ENCODE measurements at regions not wholly inside any gene's neighbourhood (a gene's known extent, or its start where the extent isn't known, plus 50 kb on each side); places are given as distances from the start of the nearest gene placed in this dataset.

DNA sequence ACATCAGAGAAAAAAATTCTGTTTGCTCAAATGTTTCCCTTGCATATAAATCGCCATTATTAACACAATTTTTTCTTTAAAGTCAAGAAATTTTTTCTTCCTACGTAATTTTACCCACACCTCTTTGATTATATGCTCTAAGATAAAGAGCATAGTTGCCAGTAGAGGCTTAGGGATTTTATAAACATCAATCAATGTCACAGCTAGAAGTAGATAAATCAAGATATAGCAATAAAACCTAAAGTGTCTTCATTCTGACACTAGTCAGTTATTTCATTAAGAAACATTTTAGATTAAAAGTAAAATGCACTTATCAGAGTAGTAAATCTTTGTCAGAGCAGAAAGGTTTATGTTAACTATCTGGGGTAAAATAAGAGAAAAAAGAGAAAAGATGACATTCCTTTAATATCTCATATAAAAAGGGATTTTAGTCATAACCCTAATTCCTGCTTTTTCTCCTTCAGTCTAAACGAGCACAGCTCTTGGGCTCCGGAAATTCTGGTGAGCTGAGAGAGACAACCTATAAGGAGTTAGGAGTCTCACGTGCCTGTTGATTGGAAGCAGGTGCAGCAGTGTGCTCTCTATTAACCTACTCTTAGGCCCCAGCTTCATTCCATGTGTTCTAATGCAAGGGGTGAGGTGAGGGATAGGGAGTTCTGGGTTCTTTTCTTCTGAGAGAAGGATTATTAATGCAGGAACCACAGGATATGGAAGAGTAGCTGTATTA lies 172.4 kb upstream of the GULP1 start:
- Histone ChIP-seq H3K4me3 (ENCODE audit: low read depth in 1 of 3, low read length in 3 of 3) (no peak overlapping the region), H3K9me3 (ENCODE audit: control insufficient read depth in 4 of 4, low read length in 3 of 4) (no peaks in the 10 kb centered on the region), H3K27ac (ENCODE audit: low read depth in 1 of 2, low read length in 2 of 2) (no peak overlapping the region), H3K27me3 (ENCODE audit: control insufficient read depth in 4 of 4, insufficient read depth in 4 of 4, low read length in 3 of 4) (no peaks in the 10 kb centered on the region), H3K36me3 (ENCODE audit: control insufficient read depth in 4 of 4, insufficient read depth in 3 of 4, low read depth in 1 of 4, low read length in 3 of 4) (no peaks in the 10 kb centered on the region), H3K9ac (ENCODE audit: low read depth in 1 of 2, low read length in 2 of 2) (no peak overlapping the region), H3K4me1 (ENCODE audit: control insufficient read depth in 4 of 4, insufficient read depth in 4 of 4, low read length in 3 of 4) (no peaks in the 10 kb centered on the region)
- DNase-seq (ENCODE audit: low spot score), result no peak
- 76% methylated on average over 5 of the region's 5 CpGs for WGBS
- TF ChIP-seq, protein P1, sequence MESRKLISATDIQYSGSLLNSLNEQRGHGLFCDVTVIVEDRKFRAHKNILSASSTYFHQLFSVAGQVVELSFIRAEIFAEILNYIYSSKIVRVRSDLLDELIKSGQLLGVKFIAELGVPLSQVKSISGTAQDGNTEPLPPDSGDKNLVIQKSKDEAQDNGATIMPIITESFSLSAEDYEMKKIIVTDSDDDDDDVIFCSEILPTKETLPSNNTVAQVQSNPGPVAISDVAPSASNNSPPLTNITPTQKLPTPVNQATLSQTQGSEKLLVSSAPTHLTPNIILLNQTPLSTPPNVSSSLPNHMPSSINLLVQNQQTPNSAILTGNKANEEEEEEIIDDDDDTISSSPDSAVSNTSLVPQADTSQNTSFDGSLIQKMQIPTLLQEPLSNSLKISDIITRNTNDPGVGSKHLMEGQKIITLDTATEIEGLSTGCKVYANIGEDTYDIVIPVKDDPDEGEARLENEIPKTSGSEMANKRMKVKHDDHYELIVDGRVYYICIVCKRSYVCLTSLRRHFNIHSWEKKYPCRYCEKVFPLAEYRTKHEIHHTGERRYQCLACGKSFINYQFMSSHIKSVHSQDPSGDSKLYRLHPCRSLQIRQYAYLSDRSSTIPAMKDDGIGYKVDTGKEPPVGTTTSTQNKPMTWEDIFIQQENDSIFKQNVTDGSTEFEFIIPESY (IDR thresholded peaks at IDR 0.05), result no peak
- TF ChIP-seq RAD21 (IDR thresholded peaks at IDR 0.05), result no peak
- TF ChIP-seq, protein P2, sequence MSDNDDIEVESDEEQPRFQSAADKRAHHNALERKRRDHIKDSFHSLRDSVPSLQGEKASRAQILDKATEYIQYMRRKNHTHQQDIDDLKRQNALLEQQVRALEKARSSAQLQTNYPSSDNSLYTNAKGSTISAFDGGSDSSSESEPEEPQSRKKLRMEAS (IDR thresholded peaks at IDR 0.05), result no peak
- no peak for TF ChIP-seq SP1 (IDR thresholded peaks at IDR 0.05)
- TF ChIP-seq FOXA1 (IDR thresholded peaks at IDR 0.05), result no peak
- TF ChIP-seq JUND (IDR thresholded peaks at IDR 0.05), result no peak
- no peak for TF ChIP-seq RXRA (IDR thresholded peaks at IDR 0.05)
- TF ChIP-seq EGR1 (IDR thresholded peaks at IDR 0.05; ENCODE audit: low read depth in 2 of 2), result no peak
- TF ChIP-seq REST (IDR thresholded peaks at IDR 0.05), result no peak
- TF ChIP-seq NR2F2 (IDR thresholded peaks at IDR 0.05), result no peak

DNA sequence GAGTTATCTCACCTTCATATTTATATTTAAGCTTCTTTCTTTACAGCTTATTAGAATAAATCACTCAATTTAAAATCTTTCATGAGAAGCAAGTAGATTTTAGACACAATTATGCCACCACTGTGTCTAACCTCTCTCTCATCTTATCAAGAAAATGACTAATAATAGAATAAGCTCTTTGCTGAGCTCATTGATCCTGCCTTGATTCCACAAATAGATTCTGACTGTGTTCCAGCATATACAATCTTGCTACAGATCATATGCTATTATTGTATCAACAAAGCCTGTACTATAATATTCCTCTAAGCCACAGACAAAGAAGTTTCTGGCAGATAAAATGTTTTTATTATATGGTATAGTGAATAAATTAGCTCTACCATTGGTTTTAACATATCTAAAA lies 168.7 kb upstream of the GULP1 start:
- Histone ChIP-seq H3K27ac (ENCODE audit: low read depth in 1 of 2, low read length in 2 of 2) (no peak overlapping the region), H3K27me3 (ENCODE audit: control insufficient read depth in 4 of 4, insufficient read depth in 4 of 4, low read length in 3 of 4) (no peaks in the 10 kb centered on the region), H3K9me3 (ENCODE audit: control insufficient read depth in 4 of 4, low read length in 3 of 4) (no peaks in the 10 kb centered on the region), H3K36me3 (ENCODE audit: control insufficient read depth in 4 of 4, insufficient read depth in 3 of 4, low read depth in 1 of 4, low read length in 3 of 4) (no peaks in the 10 kb centered on the region), H3K9ac (ENCODE audit: low read depth in 1 of 2, low read length in 2 of 2) (no peak overlapping the region), H3K4me1 (ENCODE audit: control insufficient read depth in 4 of 4, insufficient read depth in 4 of 4, low read length in 3 of 4) (no peaks in the 10 kb centered on the region), H3K4me3 (ENCODE audit: low read depth in 1 of 3, low read length in 3 of 3) (no peak overlapping the region)
- TF ChIP-seq, protein P2 (IDR thresholded peaks at IDR 0.05), result no peak
- TF ChIP-seq, protein P1 (IDR thresholded peaks at IDR 0.05), result no peak
- no peak for TF ChIP-seq ATF3 (IDR thresholded peaks at IDR 0.05)
- TF ChIP-seq CTCF (IDR thresholded peaks at IDR 0.05; ENCODE audit: low read depth, low read length, missing input control), result no peak
- TF ChIP-seq GABPA (IDR thresholded peaks at IDR 0.05 in 1 of 2, conservative IDR thresholded peaks at IDR 0.05 in 1 of 2), result no peak
- TF ChIP-seq SP1 (IDR thresholded peaks at IDR 0.05), result no peak
- TF ChIP-seq RXRA (IDR thresholded peaks at IDR 0.05), result no peak
- no peak for TF ChIP-seq YY1 (IDR thresholded peaks at IDR 0.05)
- no peak for DNase-seq (ENCODE audit: low spot score)

All from liver (tissue), 8 donors.